Panc1 (cell line): ENCODE measurements at regions not wholly inside any gene's neighbourhood (a gene's known extent, or its start where the extent isn't known, plus 50 kb on each side); places are given as distances from the start of the nearest gene placed in this dataset.

Experiments used
- ATAC-seq: fragments of 200-7000 bp; cut with Tn5 transposase; 2 replicates; pipeline ENCODE4 v1.9.1; 2020; ENCODE audit warnings: mild to moderate bottlenecking, moderate library complexity
- BruUV-seq: library from RNA; stranded (reverse); fragments of 400-500 nt; replicated peaks from 2 replicates; lab custom pipeline; 2021; lab: Mats Ljungman, UMichigan
- CTCF ChIA-PET: fragments of 300-600 bp; sonication (Branson Sonifier 250); formaldehyde crosslinking; loops from one replicate; lab custom pipeline; 2022; ENCODE audit warnings: antibody characterized with exemption; lab: Charles Lee
- POLR2A ChIA-PET: fragments of 300-600 bp; sonication (Branson Sonifier 250); formaldehyde crosslinking; loops from one replicate; lab custom pipeline; 2022; ENCODE audit warnings: antibody characterized with exemption; lab: Charles Lee
- DNase-seq: peaks from one replicate; pipeline ENCODE4 v3.0.0-alpha.2; 2010; ENCODE audit warnings: low read depth, low spot score
- H3K27ac ChIP-seq: 2 replicates; pipeline ENCODE4 v1.5.1; 2011; ENCODE audit warnings: mild to moderate bottlenecking, low read length, inconsistent platforms
- H3K27me3 ChIP-seq: fragments of 200-500 bp; sonication (Bioruptor generic); 2 replicates; pipeline ENCODE4 v1.6.0; 2014; ENCODE audit warnings: low read length, inconsistent platforms; ENCODE audit not compliant: control insufficient read depth, insufficient read depth
- H3K36me3 ChIP-seq: fragments of 200-500 bp; sonication (Bioruptor generic); 2 replicates; pipeline ENCODE4 v1.5.1; 2014; ENCODE audit warnings: inconsistent platforms, mild to moderate bottlenecking, low read length, moderate library complexity; ENCODE audit not compliant: control insufficient read depth, insufficient read depth
- H3K4me1 ChIP-seq: 2 replicates; pipeline ENCODE4 v1.5.1; 2011; ENCODE audit warnings: inconsistent platforms, mild to moderate bottlenecking, low read length, moderate library complexity; ENCODE audit not compliant: control insufficient read depth, insufficient read depth
- H3K4me3 ChIP-seq, 2 experiments: 2 replicates each; pipeline ENCODE4 v1.5.1; 2011 to 2012; ENCODE audit warnings: low read depth in 2 of 2, low read length in 2 of 2, mild to moderate bottlenecking in 2 of 2, inconsistent platforms in 1 of 2, moderate library complexity in 1 of 2
- H3K9me3 ChIP-seq: fragments of 200-500 bp; sonication (Bioruptor generic); 2 replicates; pipeline ENCODE4 v1.5.1; 2014; ENCODE audit warnings: low read depth, mild to moderate bottlenecking, inconsistent platforms, low read length, moderate library complexity; ENCODE audit not compliant: control insufficient read depth, insufficient read depth
- SIN3A ChIP-seq: IDR thresholded peaks from 2 replicates; pipeline ENCODE4 v1.6.1; 2012; ENCODE audit warnings: low read depth, mild to moderate bottlenecking, low read length, moderate library complexity, borderline replicate concordance; ENCODE audit not compliant: insufficient read depth
- TCF7L2 ChIP-seq: IDR thresholded peaks from 2 replicates; pipeline ENCODE4 v1.6.1; 2011; ENCODE audit warnings: mild to moderate bottlenecking, low read depth, low read length, inconsistent platforms
- in situ Hi-C: cut with HindIII; loops from 2 replicates; pipeline ENCODE4 v1.10.0; 2016; ENCODE audit warnings: low sequenced_read_pairs, low pct_unique_long_range_greater_than_20kb
- intact Hi-C: fragments of 100-400 bp; cut with micrococcal nuclease; formaldehyde crosslinking; loops from one replicate; pipeline ENCODE4 v1.10.0; 2022; ENCODE audit not compliant: unreplicated experiment
- TF ChIP-seq, protein P1 (sequence below): fragments of 450-650 bp; IDR thresholded peaks from 2 replicates; pipeline ENCODE4 v1.5.1; 2017; ENCODE audit warnings: mild to moderate bottlenecking
- TF ChIP-seq, protein P2 (sequence below), 2 experiments: IDR thresholded peaks; 2 replicates each; pipeline ENCODE4 v1.6.1; 2011 to 2012; ENCODE audit warnings: low read depth in 2 of 2, control low read depth in 1 of 2, low read length in 1 of 2, mild to moderate bottlenecking in 1 of 2, moderate library complexity in 1 of 2; ENCODE audit not compliant: insufficient read depth in 1 of 2

DNA sequence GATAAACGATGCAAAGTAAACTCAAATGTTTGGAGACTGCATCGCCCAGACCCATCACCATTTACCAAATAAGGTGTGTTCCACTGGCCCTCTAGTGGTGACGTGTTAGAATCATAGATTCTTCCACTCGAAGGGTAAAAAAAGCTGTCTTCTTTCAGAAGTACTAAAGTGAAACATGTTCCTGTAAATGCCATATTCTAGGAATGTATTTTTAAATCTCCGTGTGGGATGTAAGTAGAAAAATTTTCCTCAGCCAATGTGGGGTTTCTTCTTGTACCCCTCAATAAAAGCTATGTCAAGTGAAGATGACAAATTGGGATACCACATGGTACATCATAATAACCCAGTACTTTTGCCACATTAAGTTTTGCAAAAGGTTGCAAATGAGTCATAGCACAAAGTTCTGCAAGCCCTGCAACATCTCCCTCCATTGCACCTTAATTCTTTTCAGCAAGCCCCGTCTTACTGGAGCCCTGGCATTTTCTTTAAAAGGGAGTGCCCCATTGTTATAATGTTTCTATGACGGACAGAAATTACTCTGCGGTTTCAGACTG, 100.8 kb downstream of the CCER1 start:
- Histone ChIP-seq H3K4me3 (no peak overlapping the region), H3K36me3 (no peaks in the 10 kb centered on the region), H3K27ac (no peak overlapping the region), H3K27me3 (no peaks in the 10 kb centered on the region), H3K9me3 (no peaks in the 10 kb centered on the region), H3K4me1 (peaks cover 1% of the 10 kb centered on the region; the same call in 1 of the 2 replicates)
- POLR2A ChIA-PET: no interaction called here
- no TSS peak for BruUV-seq
- no peak for DNase-seq
- CTCF ChIA-PET: interaction anchor here (0.6 kb wide), 1 partner anchor 14 kb away, joined by 7 read pairs; no protein-coding TSS in a partner anchor
- intact Hi-C loops (no loop called here), in situ Hi-C loops (no loop called here)
- TF ChIP-seq TCF7L2: no peak
- TF ChIP-seq, protein P1, sequence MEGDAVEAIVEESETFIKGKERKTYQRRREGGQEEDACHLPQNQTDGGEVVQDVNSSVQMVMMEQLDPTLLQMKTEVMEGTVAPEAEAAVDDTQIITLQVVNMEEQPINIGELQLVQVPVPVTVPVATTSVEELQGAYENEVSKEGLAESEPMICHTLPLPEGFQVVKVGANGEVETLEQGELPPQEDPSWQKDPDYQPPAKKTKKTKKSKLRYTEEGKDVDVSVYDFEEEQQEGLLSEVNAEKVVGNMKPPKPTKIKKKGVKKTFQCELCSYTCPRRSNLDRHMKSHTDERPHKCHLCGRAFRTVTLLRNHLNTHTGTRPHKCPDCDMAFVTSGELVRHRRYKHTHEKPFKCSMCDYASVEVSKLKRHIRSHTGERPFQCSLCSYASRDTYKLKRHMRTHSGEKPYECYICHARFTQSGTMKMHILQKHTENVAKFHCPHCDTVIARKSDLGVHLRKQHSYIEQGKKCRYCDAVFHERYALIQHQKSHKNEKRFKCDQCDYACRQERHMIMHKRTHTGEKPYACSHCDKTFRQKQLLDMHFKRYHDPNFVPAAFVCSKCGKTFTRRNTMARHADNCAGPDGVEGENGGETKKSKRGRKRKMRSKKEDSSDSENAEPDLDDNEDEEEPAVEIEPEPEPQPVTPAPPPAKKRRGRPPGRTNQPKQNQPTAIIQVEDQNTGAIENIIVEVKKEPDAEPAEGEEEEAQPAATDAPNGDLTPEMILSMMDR: peak; percentile 71
- no peak for ATAC-seq

DNA sequence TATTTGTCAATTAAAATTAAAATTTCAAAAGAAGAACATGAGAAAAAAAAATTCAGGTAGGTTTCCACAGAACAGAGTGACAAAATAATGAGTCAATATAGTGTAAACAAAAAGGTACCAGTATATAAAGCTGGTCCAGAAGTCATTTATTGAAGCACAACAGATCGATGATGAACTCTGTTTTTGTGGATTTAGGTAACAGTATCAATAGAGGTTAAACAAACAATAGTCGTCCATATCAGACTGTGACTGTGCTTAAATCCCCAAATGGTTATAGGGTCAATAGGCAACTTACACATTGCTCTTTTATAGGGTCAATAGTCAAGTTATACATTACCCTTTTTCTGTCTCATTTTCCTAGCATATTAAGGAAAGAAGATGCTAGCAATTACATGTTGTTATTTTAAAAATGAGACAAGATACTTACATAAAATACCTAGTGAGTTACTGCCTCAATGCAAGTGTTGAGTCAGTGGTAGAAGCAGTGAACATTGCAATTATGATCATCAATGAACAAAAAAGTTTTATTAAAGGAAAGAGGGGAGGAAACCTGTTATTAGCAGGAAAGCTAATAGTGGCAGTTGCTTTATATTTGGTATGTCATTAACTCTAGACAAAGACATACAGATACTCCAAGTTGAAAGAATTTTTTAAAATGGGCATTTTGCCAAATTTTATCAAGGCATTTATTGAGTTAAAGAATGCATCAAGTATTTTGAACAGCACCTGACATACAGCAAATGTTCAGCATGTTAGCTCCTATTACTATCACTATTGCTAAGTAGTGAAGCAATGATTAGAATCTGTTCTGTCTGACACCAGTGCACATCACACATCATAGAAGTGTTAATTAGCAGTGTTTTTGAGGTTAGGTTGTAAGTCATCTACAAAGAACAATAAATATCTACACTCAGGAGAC, 102.9 kb downstream of the CCER1 start:
- no TSS peak for BruUV-seq
- Histone ChIP-seq H3K27me3 (no peaks in the 10 kb centered on the region), H3K27ac (no peak overlapping the region), H3K4me3 (no peak overlapping the region), H3K9me3 (no peaks in the 10 kb centered on the region), H3K36me3 (no peaks in the 10 kb centered on the region), H3K4me1 (peaks cover 3% of the 10 kb centered on the region; the same call in 1 of the 2 replicates)
- TF ChIP-seq, protein P1: no peak
- no peak for TF ChIP-seq TCF7L2
- POLR2A ChIA-PET: no interaction called here
- in situ Hi-C loops (no loop called here), intact Hi-C loops (no loop called here)
- CTCF ChIA-PET: no interaction called here
- ATAC-seq: no peak
- DNase-seq: no peak

DNA sequence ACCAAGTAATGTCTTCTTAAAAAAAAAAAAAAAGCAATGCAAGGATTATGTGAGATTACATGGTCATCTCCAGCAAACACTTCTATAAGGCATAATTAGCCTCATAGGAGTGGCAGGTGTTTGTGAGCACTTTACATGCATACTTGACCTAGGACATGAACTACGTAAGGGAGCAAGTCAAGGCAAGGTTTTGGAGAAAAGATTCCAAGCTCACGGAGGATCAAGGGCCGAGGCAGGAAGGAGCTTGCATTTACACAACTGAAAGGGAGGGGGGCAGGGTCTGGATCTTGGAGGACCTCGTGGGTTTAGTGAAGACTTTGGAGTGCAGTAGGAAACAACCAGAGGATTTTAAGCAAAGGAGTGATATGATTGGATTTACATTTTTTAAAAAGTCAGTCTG, 112.5 kb downstream of the CCER1 start:
- no peak for TF ChIP-seq TCF7L2
- TF ChIP-seq, protein P1: no peak
- no peak for TF ChIP-seq SIN3A
- TF ChIP-seq, protein P2, sequence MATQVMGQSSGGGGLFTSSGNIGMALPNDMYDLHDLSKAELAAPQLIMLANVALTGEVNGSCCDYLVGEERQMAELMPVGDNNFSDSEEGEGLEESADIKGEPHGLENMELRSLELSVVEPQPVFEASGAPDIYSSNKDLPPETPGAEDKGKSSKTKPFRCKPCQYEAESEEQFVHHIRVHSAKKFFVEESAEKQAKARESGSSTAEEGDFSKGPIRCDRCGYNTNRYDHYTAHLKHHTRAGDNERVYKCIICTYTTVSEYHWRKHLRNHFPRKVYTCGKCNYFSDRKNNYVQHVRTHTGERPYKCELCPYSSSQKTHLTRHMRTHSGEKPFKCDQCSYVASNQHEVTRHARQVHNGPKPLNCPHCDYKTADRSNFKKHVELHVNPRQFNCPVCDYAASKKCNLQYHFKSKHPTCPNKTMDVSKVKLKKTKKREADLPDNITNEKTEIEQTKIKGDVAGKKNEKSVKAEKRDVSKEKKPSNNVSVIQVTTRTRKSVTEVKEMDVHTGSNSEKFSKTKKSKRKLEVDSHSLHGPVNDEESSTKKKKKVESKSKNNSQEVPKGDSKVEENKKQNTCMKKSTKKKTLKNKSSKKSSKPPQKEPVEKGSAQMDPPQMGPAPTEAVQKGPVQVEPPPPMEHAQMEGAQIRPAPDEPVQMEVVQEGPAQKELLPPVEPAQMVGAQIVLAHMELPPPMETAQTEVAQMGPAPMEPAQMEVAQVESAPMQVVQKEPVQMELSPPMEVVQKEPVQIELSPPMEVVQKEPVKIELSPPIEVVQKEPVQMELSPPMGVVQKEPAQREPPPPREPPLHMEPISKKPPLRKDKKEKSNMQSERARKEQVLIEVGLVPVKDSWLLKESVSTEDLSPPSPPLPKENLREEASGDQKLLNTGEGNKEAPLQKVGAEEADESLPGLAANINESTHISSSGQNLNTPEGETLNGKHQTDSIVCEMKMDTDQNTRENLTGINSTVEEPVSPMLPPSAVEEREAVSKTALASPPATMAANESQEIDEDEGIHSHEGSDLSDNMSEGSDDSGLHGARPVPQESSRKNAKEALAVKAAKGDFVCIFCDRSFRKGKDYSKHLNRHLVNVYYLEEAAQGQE (IDR thresholded peaks at IDR 0.05; ENCODE audit: insufficient read depth in 1 of 2, low read depth in 2 of 2, low read length in 1 of 2): no peak
- Histone ChIP-seq H3K27me3 (no peaks in the 10 kb centered on the region), H3K4me3 (no peak overlapping the region), H3K9me3 (no peaks in the 10 kb centered on the region), H3K36me3 (no peaks in the 10 kb centered on the region), H3K27ac (no peak overlapping the region), H3K4me1 (no peaks in the 10 kb centered on the region)
- no peak for ATAC-seq
- CTCF ChIA-PET: interaction anchor here (0.6 kb wide), 1 partner anchor 773 kb away, joined by 3 read pairs; no protein-coding TSS in a partner anchor
- DNase-seq: no peak
- in situ Hi-C loops (no loop called here), intact Hi-C loops (no loop called here)
- no TSS peak for BruUV-seq
- POLR2A ChIA-PET: no interaction called here
